IPS-18a (cell line): ENCODE measurements at regions not wholly inside any gene's neighbourhood (a gene's known extent, or its start where the extent isn't known, plus 50 kb on each side); places are given as distances from the start of the nearest gene placed in this dataset.
"Not testable (repeated sequence)": the region's sequence is repeated elsewhere in the genome, so short reads cannot be mapped to it uniquely, and the experiment has no call there.

Experiments
- H3K27ac ChIP-seq: one replicate; pipeline ENCODE4 v1.5.1; 2013; ENCODE audit warnings: low read length
- H3K27me3 ChIP-seq: one replicate; pipeline ENCODE4 v1.6.1; 2013; ENCODE audit warnings: mild to moderate bottlenecking, low read length; ENCODE audit not compliant: control insufficient read depth, insufficient read depth
- H3K36me3 ChIP-seq: one replicate; pipeline ENCODE4 v1.6.1; 2013; ENCODE audit warnings: low read depth, low read length; ENCODE audit not compliant: control insufficient read depth
- H3K4me1 ChIP-seq: one replicate; pipeline ENCODE4 v1.6.1; 2013; ENCODE audit warnings: low read depth, low read length; ENCODE audit not compliant: control insufficient read depth
- H3K4me3 ChIP-seq: one replicate; pipeline ENCODE4 v1.5.1; 2013; ENCODE audit warnings: low read length
- H3K9ac ChIP-seq: one replicate; pipeline ENCODE4 v1.6.1; 2013; ENCODE audit warnings: mild to moderate bottlenecking, low read length, moderate library complexity
- H3K9me3 ChIP-seq: one replicate; pipeline ENCODE4 v1.6.1; 2013; ENCODE audit warnings: low read depth, low read length; ENCODE audit not compliant: control insufficient read depth

- H3K27ac ChIP-seq = no peak overlapping the region
- peaks cover 4% of the 10 kb centered on the region for H3K4me1 ChIP-seq
- no peak overlapping the region for H3K9ac ChIP-seq
- H3K36me3 ChIP-seq = no peaks in the 10 kb centered on the region
- no peak overlapping the region for H3K4me3 ChIP-seq
- H3K27me3 ChIP-seq = no peaks in the 10 kb centered on the region
- H3K9me3 ChIP-seq = no peaks in the 10 kb centered on the region
Observed at GRCh38 chr12:70008944-70009343, 183.9 kb downstream of the MYRFL start.

- no peak overlapping the region for H3K4me3 ChIP-seq
- no peaks in the 10 kb centered on the region for H3K9me3 ChIP-seq
- H3K9ac ChIP-seq = no peak overlapping the region
- H3K4me1 ChIP-seq = peaks cover 4% of the 10 kb centered on the region
- H3K27ac ChIP-seq = no peak overlapping the region
- no peaks in the 10 kb centered on the region for H3K36me3 ChIP-seq
- no peaks in the 10 kb centered on the region for H3K27me3 ChIP-seq
Observed at GRCh38 chr12:70011353-70011752, 186.3 kb downstream of the MYRFL start.

GRCh38 chr12:70013016-70013415 lies 188.0 kb downstream of the MYRFL start:
- not testable (repeated sequence) for H3K27ac ChIP-seq, H3K4me1 ChIP-seq, H3K9me3 ChIP-seq, H3K27me3 ChIP-seq, H3K36me3 ChIP-seq, H3K9ac ChIP-seq
- peak overlapping the region; percentile 40 for H3K4me3 ChIP-seq

- no peaks in the 10 kb centered on the region for H3K36me3 ChIP-seq
- no peak overlapping the region for H3K27ac ChIP-seq
- no peaks in the 10 kb centered on the region for H3K27me3 ChIP-seq
- no peaks in the 10 kb centered on the region for H3K9me3 ChIP-seq
- no peak overlapping the region for H3K4me3 ChIP-seq
- H3K4me1 ChIP-seq = peaks cover 11% of the 10 kb centered on the region
- no peak overlapping the region for H3K9ac ChIP-seq
Observed at GRCh38 chr12:70028515-70028914, 203.5 kb downstream of the MYRFL start.

GRCh38 chr12:70028918-70029317 lies 203.9 kb downstream of the MYRFL start:
- no peaks in the 10 kb centered on the region for H3K27me3 ChIP-seq
- no peak overlapping the region for H3K9ac ChIP-seq
- no peak overlapping the region for H3K27ac ChIP-seq
- no peaks in the 10 kb centered on the region for H3K9me3 ChIP-seq
- H3K4me1 ChIP-seq = peaks cover 11% of the 10 kb centered on the region
- no peak overlapping the region for H3K4me3 ChIP-seq
- no peaks in the 10 kb centered on the region for H3K36me3 ChIP-seq

GRCh38 chr12:70031046-70031445 lies 206.0 kb downstream of the MYRFL start:
- Histone ChIP-seq H3K36me3 (no peaks in the 10 kb centered on the region), H3K9me3 (no peaks in the 10 kb centered on the region), H3K4me3 (no peak overlapping the region), H3K9ac (no peak overlapping the region), H3K27me3 (no peaks in the 10 kb centered on the region), H3K27ac (no peak overlapping the region), H3K4me1 (peaks cover 11% of the 10 kb centered on the region)

- no peaks in the 10 kb centered on the region for H3K27me3 ChIP-seq
- H3K9ac ChIP-seq = no peak overlapping the region
- H3K4me3 ChIP-seq = no peak overlapping the region
- H3K4me1 ChIP-seq = peaks cover 11% of the 10 kb centered on the region
- no peak overlapping the region for H3K27ac ChIP-seq
- no peaks in the 10 kb centered on the region for H3K9me3 ChIP-seq
- H3K36me3 ChIP-seq = no peaks in the 10 kb centered on the region
Observed at GRCh38 chr12:70032076-70032475, 207.0 kb downstream of the MYRFL start.

- Histone ChIP-seq H3K36me3 (no peaks in the 10 kb centered on the region), H3K9ac (no peak overlapping the region)
Observed at GRCh38 chr12:70033310-70033709, 208.3 kb downstream of the MYRFL start.

GRCh38 chr12:70040141-70040540 lies 203.1 kb upstream of the CNOT2 start:
- Histone ChIP-seq H3K27ac (no peak overlapping the region), H3K9me3 (no peaks in the 10 kb centered on the region), H3K27me3 (no peaks in the 10 kb centered on the region)

More at GRCh38 chr12:70033310-70033709, 208.3 kb downstream of the MYRFL start:
- H3K4me3 ChIP-seq = no peak overlapping the region
- no peaks in the 10 kb centered on the region for H3K9me3 ChIP-seq
- H3K27ac ChIP-seq = no peak overlapping the region
- no peaks in the 10 kb centered on the region for H3K27me3 ChIP-seq
- peaks cover 11% of the 10 kb centered on the region for H3K4me1 ChIP-seq

GRCh38 chr12:70042675-70043074 lies 200.6 kb upstream of the CNOT2 start:
- Histone ChIP-seq H3K4me1 (no peaks in the 10 kb centered on the region), H3K9ac (no peak overlapping the region), H3K36me3 (no peaks in the 10 kb centered on the region), H3K9me3 (no peaks in the 10 kb centered on the region), H3K27me3 (no peaks in the 10 kb centered on the region), H3K27ac (no peak overlapping the region), H3K4me3 (no peak overlapping the region)

More at GRCh38 chr12:70040141-70040540, 203.1 kb upstream of the CNOT2 start:
- Histone ChIP-seq H3K36me3 (no peaks in the 10 kb centered on the region), H3K4me1 (no peaks in the 10 kb centered on the region), H3K9ac (no peak overlapping the region), H3K4me3 (no peak overlapping the region)

- Histone ChIP-seq H3K27me3 (no peaks in the 10 kb centered on the region), H3K9ac (no peak overlapping the region), H3K9me3 (no peaks in the 10 kb centered on the region), H3K4me3 (no peak overlapping the region), H3K4me1 (no peaks in the 10 kb centered on the region), H3K36me3 (no peaks in the 10 kb centered on the region), H3K27ac (no peak overlapping the region)
Observed at GRCh38 chr12:70043490-70044138, 199.6 kb upstream of the CNOT2 start.

GRCh38 chr12:70044167-70044566 lies 199.1 kb upstream of the CNOT2 start:
- no peaks in the 10 kb centered on the region for H3K4me1 ChIP-seq

More at GRCh38 chr12:70044167-70044566, 199.1 kb upstream of the CNOT2 start:
- no peaks in the 10 kb centered on the region for H3K27me3 ChIP-seq
- H3K9me3 ChIP-seq = no peaks in the 10 kb centered on the region
- H3K4me3 ChIP-seq = no peak overlapping the region
- H3K27ac ChIP-seq = no peak overlapping the region
- H3K9ac ChIP-seq = no peak overlapping the region
- H3K36me3 ChIP-seq = no peaks in the 10 kb centered on the region
